Memory B cell (primary cell): ENCODE measurements at regions not wholly inside any gene's neighbourhood (a gene's known extent, or its start where the extent isn't known, plus 50 kb on each side); places are given as distances from the start of the nearest gene placed in this dataset.

Experiments used
- ATAC-seq: fragments of 150-1000 bp; cut with Tn5 transposase; 2 replicates; pipeline ENCODE4 v1.10.0; 2021; ENCODE audit warnings: low read depth, mild to moderate bottlenecking, moderate library complexity
- DNase-seq, 2 donors: peaks; one replicate each; pipeline ENCODE4 v3.0.0; 2022; ENCODE audit warnings: low spot score in 2 of 2
- H3K27ac Mint-ChIP-seq: one replicate; pipeline ENCODE4 v1.8.0; 2022; ENCODE audit warnings: mild to moderate bottlenecking, moderate library complexity, mixed read lengths
- H3K27me3 Mint-ChIP-seq: one replicate; pipeline ENCODE4 v1.8.0; 2022; ENCODE audit warnings: mixed read lengths
- H3K36me3 Mint-ChIP-seq: one replicate; pipeline ENCODE4 v1.8.0; 2022; ENCODE audit warnings: mild to moderate bottlenecking, mixed read lengths
- H3K4me1 Mint-ChIP-seq: one replicate; pipeline ENCODE4 v1.8.0; 2022; ENCODE audit warnings: mixed read lengths
- H3K4me3 Mint-ChIP-seq: one replicate; pipeline ENCODE4 v1.8.0; 2022; ENCODE audit warnings: mild to moderate bottlenecking, moderate library complexity, mixed read lengths
- H3K9me3 Mint-ChIP-seq: one replicate; pipeline ENCODE4 v1.8.0; 2022; ENCODE audit warnings: mixed read lengths

- DNase-seq (peak in 1 of 2 donors; percentile 1), ATAC-seq (no peak)
- Mint-ChIP-seq H3K4me1 (no peaks in the 10 kb centered on the region), H3K36me3 (peaks cover 4% of the 10 kb centered on the region), H3K9me3 (peaks cover 13% of the 10 kb centered on the region), H3K27me3 (peaks cover 19% of the 10 kb centered on the region), H3K27ac (no peak overlapping the region), H3K4me3 (no peak overlapping the region)
Measured at GRCh38 chr6:170173335-170173881, 117.5 kb downstream of the DLL1 start.

- Mint-ChIP-seq H3K27ac (no peak overlapping the region), H3K4me3 (no peak overlapping the region), H3K27me3 (peaks cover 19% of the 10 kb centered on the region), H3K9me3 (peaks cover 15% of the 10 kb centered on the region), H3K36me3 (peaks cover 4% of the 10 kb centered on the region), H3K4me1 (no peaks in the 10 kb centered on the region)
- ATAC-seq (no peak), DNase-seq (no peak)
Measured at GRCh38 chr6:170172825-170173256, 118.0 kb downstream of the DLL1 start.

GRCh38 chr6:170172392-170172791, 118.5 kb downstream of the DLL1 start:
- peaks cover 15% of the 10 kb centered on the region for H3K9me3 Mint-ChIP-seq
- no peak overlapping the region for H3K27ac Mint-ChIP-seq
- H3K27me3 Mint-ChIP-seq, result peaks cover 19% of the 10 kb centered on the region
- H3K4me1 Mint-ChIP-seq, result no peaks in the 10 kb centered on the region
- H3K36me3 Mint-ChIP-seq, result peaks cover 4% of the 10 kb centered on the region
- no peak overlapping the region for H3K4me3 Mint-ChIP-seq
- no peak for DNase-seq
- no peak for ATAC-seq

GRCh38 chr6:170167657-170168159, 123.2 kb downstream of the DLL1 start:
- Mint-ChIP-seq H3K4me1 (no peaks in the 10 kb centered on the region), H3K27me3 (peaks cover 17% of the 10 kb centered on the region), H3K27ac (no peak overlapping the region), H3K9me3 (peaks cover 15% of the 10 kb centered on the region), H3K4me3 (no peak overlapping the region), H3K36me3 (peaks cover 4% of the 10 kb centered on the region)
- no peak for DNase-seq
- ATAC-seq, result no peak

GRCh38 chr6:170166511-170167122, 124.3 kb downstream of the DLL1 start:
- Mint-ChIP-seq H3K36me3 (peaks cover 4% of the 10 kb centered on the region), H3K4me1 (no peaks in the 10 kb centered on the region)

GRCh38 chr6:170165471-170166117, 125.3 kb downstream of the DLL1 start:
- Mint-ChIP-seq H3K27me3 (peaks cover 9% of the 10 kb centered on the region), H3K4me1 (no peaks in the 10 kb centered on the region), H3K27ac (no peak overlapping the region), H3K9me3 (peaks cover 2% of the 10 kb centered on the region), H3K36me3 (no peaks in the 10 kb centered on the region), H3K4me3 (no peak overlapping the region)
- DNase-seq (no peak), ATAC-seq (no peak)

More at GRCh38 chr6:170166511-170167122, 124.3 kb downstream of the DLL1 start:
- DNase-seq, result no peak
- H3K9me3 Mint-ChIP-seq, result peaks cover 11% of the 10 kb centered on the region
- H3K27ac Mint-ChIP-seq, result no peak overlapping the region
- ATAC-seq, result no peak
- no peak overlapping the region for H3K4me3 Mint-ChIP-seq
- H3K27me3 Mint-ChIP-seq, result peaks cover 13% of the 10 kb centered on the region

- Mint-ChIP-seq H3K4me1 (no peaks in the 10 kb centered on the region), H3K4me3 (no peak overlapping the region), H3K9me3 (peaks cover 2% of the 10 kb centered on the region), H3K27me3 (peaks cover 9% of the 10 kb centered on the region), H3K27ac (no peak overlapping the region), H3K36me3 (no peaks in the 10 kb centered on the region)
- no peak for ATAC-seq
- DNase-seq, result no peak
Measured at GRCh38 chr6:170165085-170165470, 125.8 kb downstream of the DLL1 start.

GRCh38 chr6:170164271-170164900, 126.5 kb downstream of the DLL1 start:
- no peaks in the 10 kb centered on the region for H3K4me1 Mint-ChIP-seq
- H3K36me3 Mint-ChIP-seq, result no peaks in the 10 kb centered on the region
- H3K4me3 Mint-ChIP-seq, result no peak overlapping the region
- peaks cover 9% of the 10 kb centered on the region for H3K27me3 Mint-ChIP-seq
- ATAC-seq (no peak), DNase-seq (no peak)
- H3K9me3 Mint-ChIP-seq, result peaks cover 2% of the 10 kb centered on the region
- H3K27ac Mint-ChIP-seq, result no peak overlapping the region

- Mint-ChIP-seq H3K27ac (no peak overlapping the region), H3K27me3 (peaks cover 9% of the 10 kb centered on the region), H3K4me3 (no peak overlapping the region), H3K36me3 (no peaks in the 10 kb centered on the region), H3K9me3 (peaks cover 2% of the 10 kb centered on the region), H3K4me1 (no peaks in the 10 kb centered on the region)
- DNase-seq (no peak), ATAC-seq (no peak)
Measured at GRCh38 chr6:170163405-170164170, 127.3 kb downstream of the DLL1 start.

- no peak overlapping the region for H3K27ac Mint-ChIP-seq
- H3K27me3 Mint-ChIP-seq, result peaks cover 9% of the 10 kb centered on the region
- no peaks in the 10 kb centered on the region for H3K36me3 Mint-ChIP-seq
- no peaks in the 10 kb centered on the region for H3K4me1 Mint-ChIP-seq
- no peak overlapping the region for H3K4me3 Mint-ChIP-seq
- no peak for DNase-seq
- no peak for ATAC-seq
- H3K9me3 Mint-ChIP-seq, result no peaks in the 10 kb centered on the region
Measured at GRCh38 chr6:170162775-170163404, 128.0 kb downstream of the DLL1 start.

GRCh38 chr6:170162011-170162774, 128.7 kb downstream of the DLL1 start:
- Mint-ChIP-seq H3K36me3 (no peaks in the 10 kb centered on the region), H3K27me3 (peaks cover 14% of the 10 kb centered on the region), H3K4me1 (no peaks in the 10 kb centered on the region), H3K9me3 (no peaks in the 10 kb centered on the region), H3K27ac (no peak overlapping the region), H3K4me3 (no peak overlapping the region)
- ATAC-seq (no peak), DNase-seq (no peak)

- H3K9me3 Mint-ChIP-seq, result no peaks in the 10 kb centered on the region
- no peak overlapping the region for H3K4me3 Mint-ChIP-seq
- H3K36me3 Mint-ChIP-seq, result no peaks in the 10 kb centered on the region
- H3K27ac Mint-ChIP-seq, result no peak overlapping the region
- no peak for ATAC-seq
- no peak for DNase-seq
- no peaks in the 10 kb centered on the region for H3K4me1 Mint-ChIP-seq
- H3K27me3 Mint-ChIP-seq, result peaks cover 14% of the 10 kb centered on the region
Measured at GRCh38 chr6:170160628-170161611, 130.0 kb downstream of the DLL1 start.
